GM23248 (cell line): ENCODE measurements at regions not wholly inside any gene's neighbourhood (a gene's known extent, or its start where the extent isn't known, plus 50 kb on each side); places are given as distances from the start of the nearest gene placed in this dataset.

Experiments used
- EZH2 ChIP-seq: fragments of 200-600 bp; sonication (generic); IDR thresholded peaks from 2 replicates; pipeline ENCODE4 v1.6.1; 2018; ENCODE audit warnings: antibody characterized with exemption, mild to moderate bottlenecking; ENCODE audit not compliant: insufficient read depth, poor library complexity, severe bottlenecking
- EZH2phosphoT487 ChIP-seq: fragments of 200-600 bp; sonication (generic); IDR thresholded peaks from 2 replicates; pipeline ENCODE4 v1.6.1; 2018; ENCODE audit warnings: antibody characterized with exemption, moderate library complexity, mild to moderate bottlenecking, low read depth; ENCODE audit not compliant: insufficient read depth

DNA sequence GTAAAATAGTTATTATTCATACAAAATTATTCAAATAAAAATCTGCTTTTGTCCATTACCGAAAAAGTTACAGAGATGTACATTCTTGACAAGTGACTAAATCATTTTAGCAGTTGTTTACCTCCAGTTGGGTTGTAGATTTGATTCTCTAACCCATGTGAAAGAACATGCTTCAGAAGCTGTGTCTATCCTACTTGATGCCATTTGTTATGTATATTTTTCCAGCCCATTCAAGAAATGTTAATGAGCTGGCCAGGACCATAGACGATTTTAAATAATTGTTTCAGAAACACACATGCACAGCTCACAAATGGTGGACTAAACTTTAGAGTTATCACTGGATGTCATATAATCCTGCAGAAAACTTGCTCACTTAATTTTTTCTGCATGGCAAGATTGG lies 391.1 kb upstream of the REG3G start:
- no peak for TF ChIP-seq EZH2
- TF ChIP-seq EZH2phosphoT487 = no peak
